HCT116 (cell line): ENCODE measurements at regions not wholly inside any gene's neighbourhood (a gene's known extent, or its start where the extent isn't known, plus 50 kb on each side); places are given as distances from the start of the nearest gene placed in this dataset.

Experiments
- ATF3 ChIP-seq: IDR thresholded peaks from 2 replicates; pipeline ENCODE4 v1.6.1; 2012
- CEBPB ChIP-seq: IDR thresholded peaks from 2 replicates; pipeline ENCODE4 v1.6.1; 2012; ENCODE audit warnings: low read depth
- CTCF ChIP-seq, 3 experiments: fragments of 200-600 bp in 1 of 3; sonication (generic) in 1 of 3; IDR thresholded peaks in 2 of 3; conservative IDR thresholded peaks in 1 of 3; 2 replicates each; pipeline ENCODE4 v1.5.1; 2012 to 2017; ENCODE audit warnings: low read depth in 2 of 3, low read length in 2 of 3, antibody characterized with exemption in 1 of 3, borderline replicate concordance in 1 of 3, control low read depth in 1 of 3, mild to moderate bottlenecking in 1 of 3, mixed read lengths in 1 of 3, mixed run types in 1 of 3, moderate library complexity in 1 of 3; ENCODE audit not compliant: insufficient read depth in 1 of 3
- EZH2 ChIP-seq: fragments of 200-600 bp; sonication (generic); IDR thresholded peaks from 2 replicates; pipeline ENCODE4 v1.6.1; 2017; ENCODE audit warnings: antibody characterized with exemption, mixed run types
- EZH2phosphoT487 ChIP-seq: fragments of 200-600 bp; IDR thresholded peaks from 2 replicates; pipeline ENCODE4 v1.6.1; 2018; ENCODE audit warnings: antibody characterized with exemption, borderline replicate concordance
- POLR2A ChIP-seq: IDR thresholded peaks from 2 replicates; pipeline ENCODE4 v1.7.0; 2011; ENCODE audit warnings: borderline replicate concordance; ENCODE audit not compliant: insufficient read depth, insufficient read length; ENCODE audit errors: extremely low read depth
- POLR2AphosphoS5 ChIP-seq: IDR thresholded peaks from 2 replicates; pipeline ENCODE4 v1.6.1; 2011; ENCODE audit warnings: mild to moderate bottlenecking, low read depth, low read length, moderate library complexity
- SP1 ChIP-seq: IDR thresholded peaks from 2 replicates; pipeline ENCODE4 v1.6.1; 2012; ENCODE audit warnings: low read depth
- YY1 ChIP-seq: IDR thresholded peaks from 2 replicates; pipeline ENCODE4 v1.6.1; 2011; ENCODE audit warnings: low read length, low read depth, moderate library complexity, mild to moderate bottlenecking; ENCODE audit not compliant: insufficient replicate concordance; ENCODE audit errors: extremely low read depth

GRCh38 chr16:80123189-80123588 is 417.6 kb upstream of the DYNLRB2 start:
- TF ChIP-seq CTCF (IDR thresholded peaks at IDR 0.05 in 2 of 3, conservative IDR thresholded peaks at IDR 0.05 in 1 of 3; ENCODE audit: borderline replicate concordance in 1 of 3, insufficient read depth in 1 of 3, low read depth in 2 of 3, low read length in 2 of 3) (no peak), EZH2phosphoT487 (no peak), POLR2A (no peak), POLR2AphosphoS5 (no peak), ATF3 (no peak), EZH2 (no peak), SP1 (no peak), YY1 (no peak), CEBPB (no peak)
